HK-2 (cell line): ENCODE measurements at regions not wholly inside any gene's neighbourhood (a gene's known extent, or its start where the extent isn't known, plus 50 kb on each side); places are given as distances from the start of the nearest gene placed in this dataset.
"Not testable (repeated sequence)": the region's sequence is repeated elsewhere in the genome, so short reads cannot be mapped to it uniquely, and the experiment has no call there.

Source experiments
- DNase-seq: peaks from one replicate; pipeline ENCODE4 v3.0.0-alpha.2; 2018; ENCODE audit not compliant: unreplicated experiment

DNA sequence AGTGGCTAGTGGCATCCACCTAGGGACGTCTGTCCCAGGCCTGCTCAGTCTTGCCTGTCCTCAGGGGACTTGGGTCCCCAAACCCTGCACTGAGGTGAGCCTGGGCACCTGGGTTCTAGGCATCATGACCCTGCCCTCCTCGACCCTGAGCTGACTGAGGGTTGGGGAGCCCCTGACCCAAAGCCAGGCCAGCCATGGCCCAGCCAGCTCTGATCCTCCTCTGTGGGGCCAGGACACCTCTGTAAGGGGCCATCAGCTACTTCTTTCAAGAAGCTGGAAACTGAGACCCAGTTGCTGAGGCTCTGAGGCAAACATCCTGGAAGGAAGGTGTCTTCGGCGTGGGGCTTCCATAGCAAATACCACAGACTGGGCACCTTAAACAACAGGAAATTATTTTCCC is 329.3 kb downstream of the QKI start:
- no peak for DNase-seq

- DNase-seq, result no peak
Measured at GRCh38 chr6:163741743-163742363, 327.3 kb downstream of the QKI start.

- no peak for DNase-seq
Measured at GRCh38 chr6:163741342-163741741, 326.8 kb downstream of the QKI start.

- DNase-seq, result no peak
Measured at GRCh38 chr6:163739966-163740365, 325.4 kb downstream of the QKI start.

- DNase-seq, result no peak
Measured at GRCh38 chr6:163739408-163739725, 324.8 kb downstream of the QKI start.

DNA sequence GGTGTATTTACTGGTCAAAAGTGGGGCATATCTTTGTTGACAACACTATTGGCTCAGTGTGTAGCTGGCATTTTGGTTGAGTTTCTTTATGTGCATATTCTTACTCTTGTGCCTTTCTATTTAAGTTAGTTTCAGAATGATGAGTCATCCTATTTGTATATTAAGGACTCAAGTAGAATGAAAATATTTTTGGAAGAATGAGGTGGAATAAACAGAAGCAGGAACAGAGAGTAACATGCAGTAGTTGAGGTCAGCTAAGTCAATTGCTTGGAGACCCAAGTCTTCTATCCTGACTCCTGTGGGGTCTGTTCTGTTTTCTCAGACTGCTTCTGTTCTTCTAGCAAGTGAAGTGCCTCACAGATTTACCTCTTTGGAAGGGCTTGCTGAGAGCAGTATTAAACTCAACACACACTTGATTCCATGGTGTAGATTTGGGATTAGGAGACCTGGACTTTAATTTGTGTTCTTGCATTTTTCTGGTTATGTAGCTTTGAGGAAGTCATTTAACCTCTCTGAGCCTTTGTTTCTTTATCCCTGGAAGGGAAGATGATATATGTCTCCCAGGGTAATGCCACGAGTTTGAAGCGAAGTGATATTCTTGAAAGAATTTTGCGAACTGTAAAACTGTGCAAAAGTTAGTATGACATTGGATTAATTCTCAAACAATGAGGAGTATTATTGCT is 324.3 kb downstream of the QKI start:
- no peak for DNase-seq

DNA sequence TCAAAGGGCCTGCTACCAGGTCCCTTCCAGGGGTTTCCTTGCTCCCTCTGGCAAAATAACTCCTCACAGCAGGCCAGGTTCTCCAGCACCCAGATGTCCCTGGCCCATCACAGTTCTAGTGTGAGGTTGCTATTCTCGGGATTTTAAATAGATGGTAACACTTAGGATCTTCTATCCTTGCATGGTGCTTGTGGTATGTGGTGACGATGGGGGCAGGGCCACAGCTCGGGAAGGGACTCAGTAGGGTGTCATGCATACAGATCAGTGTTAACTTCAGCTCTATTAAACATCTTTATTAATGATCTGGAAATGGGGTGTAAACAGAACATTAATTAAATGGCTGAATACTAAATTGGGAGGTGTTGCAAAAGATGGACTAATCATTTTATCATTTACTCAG is 323.8 kb downstream of the QKI start:
- DNase-seq, result no peak

DNA sequence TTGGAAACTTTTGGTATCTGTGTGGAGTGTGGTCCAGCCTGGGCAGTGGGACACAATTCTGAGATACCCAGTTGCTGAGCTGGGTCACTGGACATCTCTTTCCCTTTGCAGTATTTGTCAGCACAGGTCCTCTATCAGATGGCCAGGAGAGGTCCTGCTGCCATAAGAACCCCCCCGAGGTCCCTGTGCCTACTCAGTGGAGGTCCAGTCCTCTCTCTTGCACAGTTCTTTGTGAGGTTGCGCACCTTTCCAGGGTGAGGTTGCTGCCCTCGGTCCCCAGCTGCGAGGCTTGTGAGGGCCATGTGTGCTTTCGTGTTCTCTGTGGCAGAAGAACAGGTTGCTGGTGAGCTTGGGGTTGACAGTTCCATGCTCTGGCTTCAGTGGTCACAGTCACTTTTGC is 320.6 kb downstream of the QKI start:
- no peak for DNase-seq

DNA sequence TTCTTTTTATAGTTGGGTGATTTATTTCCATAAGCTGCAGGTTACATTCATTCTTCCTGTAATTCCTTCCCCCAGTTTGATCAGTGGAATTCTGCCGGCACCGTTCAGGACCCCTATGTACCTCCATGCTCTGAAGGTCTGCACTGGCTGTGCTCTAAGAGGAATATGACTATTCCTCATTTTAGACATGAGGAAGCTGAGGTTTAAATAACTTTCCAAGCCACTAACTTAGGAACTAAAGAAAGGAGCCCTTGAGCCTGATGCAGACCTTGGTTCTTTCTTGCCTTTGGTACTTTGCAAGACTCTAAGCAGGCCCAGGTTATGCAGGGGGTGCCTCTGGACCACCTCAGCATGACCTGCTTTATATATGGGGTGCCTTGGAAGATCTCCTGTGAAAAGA is 318.5 kb downstream of the QKI start:
- DNase-seq, result no peak

DNA sequence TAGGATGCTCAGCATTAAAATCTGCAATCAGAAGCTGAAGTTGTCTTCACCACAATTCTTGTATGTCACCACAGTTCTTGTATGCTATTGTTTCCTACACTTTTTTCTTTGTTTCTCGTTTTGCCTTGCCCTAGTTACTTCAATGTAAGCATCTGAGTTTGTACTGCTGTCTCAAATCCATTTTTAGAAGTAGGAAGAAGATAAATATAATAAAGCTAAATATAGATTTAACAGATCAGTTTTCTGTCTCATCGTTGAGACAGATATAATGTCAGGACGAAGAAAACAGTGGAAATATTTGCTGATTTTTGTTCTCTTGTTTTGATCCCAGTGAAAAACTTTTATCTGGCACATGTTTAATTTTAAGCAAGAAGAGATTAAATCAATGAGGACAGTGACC is 318.0 kb downstream of the QKI start:
- DNase-seq, result no peak

- not testable (repeated sequence) for DNase-seq
Measured at GRCh38 chr6:163732014-163732351, 317.5 kb downstream of the QKI start.

DNA sequence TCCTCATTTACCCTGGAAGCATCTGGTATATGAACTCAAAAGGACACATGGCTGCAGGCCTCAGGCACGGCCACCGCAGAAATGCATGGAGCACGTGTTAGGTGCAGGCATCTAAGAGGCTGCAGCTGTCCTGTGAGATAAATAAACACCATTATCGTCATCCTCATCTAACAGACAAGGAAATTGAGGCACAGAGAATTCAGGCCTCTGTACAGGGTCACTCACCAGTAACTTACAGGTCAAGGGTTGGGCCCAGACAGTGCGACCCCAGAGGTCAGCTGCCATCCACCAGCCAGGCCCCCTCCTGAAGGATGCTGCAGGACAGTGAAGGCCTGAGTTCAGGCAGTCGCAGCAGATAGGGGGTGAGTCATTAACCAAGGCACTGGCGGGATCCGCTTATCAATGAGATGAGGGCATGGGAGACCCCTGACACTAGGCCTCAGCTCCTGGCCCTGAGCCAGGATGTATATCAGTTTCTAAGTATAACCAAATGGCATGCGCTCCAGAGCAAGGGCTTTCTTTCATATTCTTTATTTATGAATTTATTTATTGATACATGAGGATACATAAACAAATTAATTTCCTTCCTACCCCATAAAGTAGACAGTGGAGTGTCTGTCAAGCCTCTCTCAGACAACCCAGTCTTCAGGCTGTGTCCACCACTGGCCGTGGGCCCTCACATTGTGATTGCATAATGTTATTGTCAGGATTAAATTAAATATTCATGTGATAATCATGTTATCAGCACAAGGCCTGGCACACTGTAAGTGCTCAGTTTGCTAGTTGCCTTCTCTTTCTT is 316.9 kb downstream of the QKI start:
- no peak for DNase-seq

DNA sequence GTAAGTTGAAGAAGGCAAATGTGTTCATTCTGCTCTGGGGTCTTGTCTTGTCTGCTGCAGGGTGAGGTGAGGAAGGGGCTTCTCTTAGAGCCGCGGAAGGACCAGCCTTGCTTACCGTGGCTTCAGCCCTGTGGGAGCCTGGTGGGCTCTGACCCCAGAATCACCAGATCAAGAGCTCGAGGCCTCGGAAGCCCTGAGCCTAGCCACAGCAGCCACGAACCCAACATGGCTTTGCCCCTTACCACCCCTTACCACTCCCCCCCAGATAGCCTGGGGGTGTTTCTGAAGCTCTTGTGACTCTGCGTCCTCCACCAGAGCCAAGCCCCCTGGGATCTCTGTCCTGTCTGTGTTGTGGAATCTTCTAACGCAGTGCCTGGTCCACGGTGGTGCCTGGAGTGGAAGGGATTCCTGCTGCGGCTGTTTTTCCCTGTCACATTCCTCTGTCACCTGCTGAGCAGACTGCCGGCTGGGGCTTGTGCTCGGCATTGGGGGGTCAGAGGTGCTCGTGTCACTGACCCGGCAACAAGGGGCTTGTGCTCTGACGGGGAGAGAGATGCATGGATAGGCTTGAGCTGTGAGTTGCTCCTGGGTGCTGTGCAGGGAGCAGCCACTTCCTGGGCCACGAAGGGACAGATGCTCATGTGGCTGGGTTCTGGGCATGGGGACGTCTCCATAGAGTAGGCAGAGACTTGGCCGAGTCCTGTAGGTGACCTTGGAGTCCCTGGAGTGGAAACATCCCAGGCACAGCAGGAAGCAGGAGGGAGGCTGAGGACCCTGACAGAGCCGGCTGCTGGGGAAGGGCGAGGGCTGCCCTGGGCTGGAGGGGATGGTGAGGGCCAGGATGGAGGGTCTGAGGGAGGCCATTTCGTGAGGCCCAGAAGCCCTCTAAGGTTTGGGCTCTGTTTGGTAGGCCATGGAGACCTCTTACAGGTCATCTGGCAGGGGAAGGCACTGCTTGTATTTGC is 316.0 kb downstream of the QKI start:
- no peak for DNase-seq

- no peak for DNase-seq
Measured at GRCh38 chr6:163729127-163729872, 314.8 kb downstream of the QKI start.

- DNase-seq, result no peak
Measured at GRCh38 chr6:163728442-163729126, 314.1 kb downstream of the QKI start.

- DNase-seq, result no peak
Measured at GRCh38 chr6:163726037-163726695, 311.6 kb downstream of the QKI start.

GRCh38 chr6:163725008-163725941 is 310.8 kb downstream of the QKI start:
- no peak for DNase-seq

GRCh38 chr6:163724196-163724595 is 309.7 kb downstream of the QKI start:
- no peak for DNase-seq

DNA sequence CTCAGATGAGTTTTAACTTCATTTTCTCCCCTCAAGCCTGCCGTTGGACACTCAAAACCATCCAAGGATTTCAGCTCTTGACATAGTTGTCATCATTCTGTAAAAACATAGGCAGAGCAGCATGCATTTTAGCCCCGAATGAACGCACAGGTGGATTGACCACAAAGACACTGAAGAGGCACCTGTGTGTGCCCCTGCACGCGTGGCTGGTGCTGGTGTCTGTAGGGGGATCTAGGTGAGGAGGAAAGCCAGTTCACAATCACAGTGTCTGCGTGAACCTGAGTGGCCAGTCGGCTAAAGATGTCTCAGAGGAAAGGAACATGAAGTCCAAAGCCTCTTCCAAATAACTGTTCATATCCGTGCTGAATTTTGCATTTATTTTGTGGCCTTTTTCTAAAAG is 309.2 kb downstream of the QKI start:
- no peak for DNase-seq
